HG02970 (cell line): ENCODE measurements at regions not wholly inside any gene's neighbourhood (a gene's known extent, or its start where the extent isn't known, plus 50 kb on each side); places are given as distances from the start of the nearest gene placed in this dataset.
"Not testable (repeated sequence)": the region's sequence is repeated elsewhere in the genome, so short reads cannot be mapped to it uniquely, and the experiment has no call there.

Experiments used
- ATAC-seq: cut with Tn5 transposase; IDR thresholded peaks from one replicate; pipeline ENCODE4 v1.9.1; 2021; ENCODE audit warnings: mild to moderate bottlenecking, moderate library complexity, moderate number of reproducible peaks; ENCODE audit not compliant: unreplicated experiment, low FRiP score

- no peak for ATAC-seq
These were observed 63.3 kb upstream of the BMAL1 start for GRCh38 chr11:13214276-13214675.

DNA sequence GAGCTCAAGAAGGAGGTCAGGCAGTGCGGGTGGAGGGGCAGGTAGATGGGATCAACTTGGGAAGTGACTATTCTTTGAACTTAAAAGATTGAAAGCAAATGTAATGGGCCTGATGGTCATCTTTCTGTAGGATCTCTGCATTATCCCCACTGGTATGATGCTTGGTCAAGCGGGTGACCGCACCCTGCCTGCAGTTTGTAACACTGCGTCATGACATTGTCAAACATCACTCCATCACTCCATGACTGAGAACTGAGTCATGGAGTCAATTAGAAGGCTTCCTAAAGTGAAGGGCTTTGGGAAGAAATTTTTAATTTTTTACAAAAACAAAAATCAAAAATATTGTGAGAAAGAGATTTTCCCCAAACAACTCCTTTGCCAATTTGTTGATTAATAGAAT is 62.4 kb upstream of the BMAL1 start:
- no peak for ATAC-seq

GRCh38 chr11:13216019-13216710 is 61.4 kb upstream of the BMAL1 start:
- ATAC-seq, result no peak

- ATAC-seq, result no peak
These were observed 60.9 kb upstream of the BMAL1 start for GRCh38 chr11:13216711-13217075.

GRCh38 chr11:13218685-13219084 is 58.9 kb upstream of the BMAL1 start:
- ATAC-seq, result not testable (repeated sequence)

DNA sequence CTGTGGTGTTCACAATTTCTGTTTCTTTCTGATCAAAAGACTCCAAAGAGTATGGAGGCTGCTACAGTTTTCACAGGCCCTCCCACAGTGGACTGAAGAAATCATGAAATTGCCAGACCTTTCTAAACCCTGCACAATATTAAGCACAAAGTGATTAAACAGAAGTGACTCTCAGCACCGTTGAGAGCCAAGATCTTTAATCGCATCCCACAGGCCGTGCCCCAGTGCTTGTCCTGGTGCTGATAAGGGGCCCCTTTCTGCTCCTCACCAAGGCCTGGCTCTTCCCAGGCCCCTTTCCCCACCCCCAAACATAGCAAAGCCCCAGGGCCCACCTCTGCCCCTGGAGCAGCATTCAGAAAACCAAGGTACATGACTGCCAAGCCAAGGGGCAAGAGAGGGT is 57.4 kb upstream of the BMAL1 start:
- no peak for ATAC-seq

DNA sequence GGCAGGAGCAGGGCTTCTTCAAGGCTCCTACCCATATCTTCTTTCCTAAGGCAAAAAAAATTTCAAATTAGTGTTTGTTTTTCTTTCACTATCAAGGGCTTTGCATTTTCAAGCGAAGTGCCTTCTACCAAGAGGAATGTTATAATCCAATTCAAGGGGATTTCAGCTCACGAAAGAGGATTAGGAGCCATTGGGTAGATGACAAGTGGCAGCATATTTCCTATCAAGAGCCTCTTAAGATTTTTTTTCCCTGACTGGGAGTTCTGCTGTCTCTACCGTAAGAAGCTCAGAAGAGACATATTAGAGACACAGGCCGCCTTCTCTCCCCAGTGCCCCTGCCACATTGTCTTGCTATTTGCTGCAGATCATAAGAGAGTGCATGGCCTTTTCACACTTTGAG is 55.9 kb upstream of the BMAL1 start:
- no peak for ATAC-seq

GRCh38 chr11:13222285-13222684 is 55.3 kb upstream of the BMAL1 start:
- no peak for ATAC-seq

- no peak for ATAC-seq
These were observed 54.5 kb upstream of the BMAL1 start for GRCh38 chr11:13223112-13223511.

GRCh38 chr11:13224324-13224723 is 53.3 kb upstream of the BMAL1 start:
- ATAC-seq, result no peak

- ATAC-seq, result no peak
These were observed 52.3 kb upstream of the BMAL1 start for GRCh38 chr11:13225038-13226001.

- ATAC-seq, result no peak
These were observed 49.8 kb upstream of the BMAL1 start for GRCh38 chr11:13227676-13228255.
